GM21737 (cell line): ENCODE measurements at regions not wholly inside any gene's neighbourhood (a gene's known extent, or its start where the extent isn't known, plus 50 kb on each side); places are given as distances from the start of the nearest gene placed in this dataset.
"Not testable (repeated sequence)": the region's sequence is repeated elsewhere in the genome, so short reads cannot be mapped to it uniquely, and the experiment has no call there.

Experiments
- ATAC-seq: cut with Tn5 transposase; IDR thresholded peaks from one replicate; pipeline ENCODE4 v1.9.1; 2021; ENCODE audit warnings: mild to moderate bottlenecking, moderate library complexity; ENCODE audit not compliant: unreplicated experiment

DNA sequence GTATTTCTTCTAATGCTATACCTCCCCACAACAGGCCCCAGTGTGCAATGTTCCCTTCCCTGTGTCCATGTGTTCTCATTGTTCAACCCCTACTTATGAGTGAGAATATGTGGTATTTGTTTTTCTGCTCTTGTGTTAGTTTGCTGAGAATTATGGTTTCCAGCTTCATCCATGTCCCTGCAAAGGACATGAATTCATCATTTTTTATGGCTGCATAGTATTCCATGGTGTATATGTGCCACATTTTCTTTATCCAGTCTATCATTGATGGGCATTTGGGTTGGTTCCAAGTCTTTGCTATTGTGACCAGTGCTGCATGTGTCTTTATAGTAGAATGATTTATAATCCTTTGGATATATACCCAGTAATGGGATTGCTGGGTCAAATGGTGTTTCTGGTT is 95.7 kb upstream of the HEY2 start:
- ATAC-seq: not testable (repeated sequence)

DNA sequence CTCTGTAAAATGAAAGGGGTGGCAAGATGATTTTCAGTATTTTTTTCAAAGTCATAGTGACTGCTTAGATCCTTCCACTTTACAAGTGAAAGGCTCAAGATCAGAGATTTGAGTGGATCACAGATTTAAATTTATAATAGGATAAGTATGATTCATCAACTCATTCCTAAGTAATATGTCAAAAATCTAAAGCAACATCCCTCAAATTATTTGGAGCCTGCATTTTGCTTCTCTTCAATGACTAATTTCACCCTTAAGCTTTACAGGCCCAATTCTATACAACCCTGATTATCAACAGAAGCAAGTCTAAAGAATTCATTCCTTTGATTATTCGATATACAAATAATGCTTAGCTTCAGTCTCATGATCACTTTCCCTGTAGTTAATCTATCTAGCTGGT is 93.9 kb upstream of the HEY2 start:
- no peak for ATAC-seq

DNA sequence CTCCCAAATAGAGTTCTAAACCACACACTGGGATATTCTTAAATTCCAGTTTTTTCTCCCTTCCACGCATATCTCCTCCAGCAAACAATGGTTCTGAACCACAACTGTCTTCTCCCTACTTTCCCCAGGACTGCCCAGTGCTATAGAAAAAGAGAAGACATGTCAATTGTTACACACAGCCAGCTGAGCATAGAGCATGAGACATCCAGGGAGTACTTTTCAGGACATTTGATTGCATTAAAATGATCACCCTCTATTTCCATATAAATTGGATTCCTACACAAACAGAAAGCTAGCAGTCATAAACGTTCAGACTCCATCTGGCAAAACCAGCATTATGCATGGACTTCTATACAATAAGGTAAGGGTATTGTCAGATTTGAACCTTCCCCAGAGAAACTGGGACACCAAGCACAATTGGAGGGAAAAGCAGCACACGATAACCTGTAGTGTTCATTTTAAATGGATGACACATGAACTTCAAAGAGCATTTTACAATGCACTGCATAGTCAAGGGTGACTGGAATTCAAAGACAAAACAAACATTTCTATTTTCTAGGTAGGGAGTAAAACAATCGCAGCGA is 93.1 kb upstream of the HEY2 start:
- no peak for ATAC-seq

DNA sequence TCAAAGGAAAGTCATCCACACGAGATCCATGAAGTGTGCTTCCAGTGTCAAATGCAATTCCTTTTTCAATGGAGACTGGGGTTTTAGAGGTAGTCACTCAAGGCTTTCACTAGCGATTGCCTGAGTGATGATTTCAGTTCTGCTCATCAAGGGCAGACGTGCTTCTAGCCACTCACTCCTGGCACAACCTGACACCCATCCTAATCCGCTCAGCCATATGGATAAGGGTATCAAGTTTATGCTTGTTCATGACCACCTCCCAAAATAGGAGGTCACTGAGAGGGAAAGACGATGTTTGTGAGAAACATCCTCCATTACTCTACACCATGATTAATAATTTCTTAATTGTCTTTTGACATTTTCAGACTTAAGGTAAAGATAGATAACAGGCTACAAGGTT is 91.3 kb upstream of the HEY2 start:
- no peak for ATAC-seq

DNA sequence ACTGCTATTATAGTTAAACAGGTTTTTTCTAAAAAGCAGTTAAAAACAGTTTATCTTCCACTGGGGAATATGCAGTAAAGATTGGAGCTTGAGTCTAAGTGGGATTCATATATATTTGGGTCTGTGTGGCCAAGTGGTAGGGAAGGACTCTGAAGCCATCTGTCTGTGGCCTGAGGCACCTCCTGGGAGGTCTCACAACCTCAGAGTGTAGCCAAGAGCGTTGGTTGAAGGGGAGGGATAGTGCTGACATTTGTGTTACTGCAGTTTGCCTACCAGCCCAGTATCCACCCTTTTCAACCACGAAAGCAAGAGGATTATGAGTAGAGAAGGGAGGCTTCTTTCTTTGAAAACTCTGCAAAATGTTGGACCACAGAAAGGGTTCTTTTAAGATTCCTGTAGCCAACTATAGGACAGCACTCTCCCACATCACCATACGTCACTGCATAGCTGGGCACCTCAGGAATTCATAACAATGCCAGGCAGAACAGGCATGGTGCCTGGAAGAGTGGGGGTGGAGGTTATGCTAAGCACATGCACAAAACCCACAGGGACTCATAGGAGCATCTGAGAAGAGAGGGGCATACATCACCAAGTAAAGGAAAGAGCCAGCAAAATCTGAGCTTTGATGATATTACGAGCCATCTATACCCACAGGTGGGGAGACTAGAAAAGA is 90.5 kb upstream of the HEY2 start:
- ATAC-seq: no peak

DNA sequence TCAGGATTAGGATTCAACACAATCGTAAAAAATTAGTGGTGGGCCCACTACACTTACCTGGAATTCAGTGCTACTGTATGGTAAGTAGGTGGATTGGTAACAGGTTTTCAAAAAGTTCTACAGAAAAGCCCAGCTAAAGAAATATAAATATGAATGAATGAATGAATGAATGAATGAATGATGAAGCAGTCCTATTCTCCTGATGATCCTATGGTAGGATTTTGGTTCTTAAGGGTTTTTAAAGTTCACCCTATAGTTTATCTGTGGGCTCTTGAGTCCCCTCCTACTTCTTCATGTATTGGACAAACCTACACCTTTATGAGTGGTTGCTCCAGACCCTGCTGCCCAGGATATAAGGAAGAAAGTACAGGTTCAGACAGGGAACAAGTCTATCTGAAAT is 89.5 kb upstream of the HEY2 start:
- ATAC-seq: no peak

DNA sequence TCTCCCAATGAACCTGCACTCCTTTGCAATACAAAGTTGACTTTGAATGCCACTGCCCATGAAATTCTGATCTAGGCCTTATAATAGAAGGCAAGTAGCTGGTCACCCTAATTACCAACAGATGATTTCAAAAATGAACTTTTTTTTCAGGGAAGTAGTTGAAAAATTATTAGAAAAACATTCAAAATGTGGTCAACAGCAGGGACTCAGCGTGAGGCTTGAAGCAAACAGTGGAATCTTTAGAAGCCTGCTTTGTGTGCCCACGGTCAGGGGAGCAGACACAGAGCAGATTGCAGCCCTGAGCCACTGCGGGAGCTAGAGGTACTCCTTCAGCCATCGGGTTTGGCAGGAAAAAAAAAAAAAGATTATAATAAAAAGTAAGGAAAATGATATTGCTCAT is 87.1 kb upstream of the HEY2 start:
- no peak for ATAC-seq

DNA sequence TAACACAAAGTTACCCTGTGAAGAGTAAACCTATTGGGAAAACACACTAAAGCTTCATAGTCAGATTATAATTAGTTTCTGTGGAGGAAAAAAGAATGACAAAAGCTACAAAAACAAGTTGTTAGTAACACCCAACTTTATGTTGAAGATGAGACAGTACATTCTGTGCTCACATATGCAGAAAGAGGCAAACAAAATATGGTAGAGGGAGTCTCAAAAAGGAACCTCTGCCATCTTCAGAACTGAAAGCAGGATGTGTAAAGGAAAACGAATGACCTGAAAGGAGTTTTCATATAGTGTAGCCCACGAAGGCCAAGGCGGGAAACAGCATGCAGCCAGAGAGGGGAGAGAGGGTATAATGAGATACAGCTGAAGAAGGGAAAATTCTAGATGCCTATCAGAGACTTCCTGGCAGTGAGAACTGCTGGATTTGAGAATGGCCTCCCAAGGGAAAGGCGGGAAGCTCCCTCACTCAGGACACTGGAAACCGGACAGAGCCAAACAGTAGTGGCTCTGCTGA is 84.1 kb upstream of the HEY2 start:
- ATAC-seq: no peak

DNA sequence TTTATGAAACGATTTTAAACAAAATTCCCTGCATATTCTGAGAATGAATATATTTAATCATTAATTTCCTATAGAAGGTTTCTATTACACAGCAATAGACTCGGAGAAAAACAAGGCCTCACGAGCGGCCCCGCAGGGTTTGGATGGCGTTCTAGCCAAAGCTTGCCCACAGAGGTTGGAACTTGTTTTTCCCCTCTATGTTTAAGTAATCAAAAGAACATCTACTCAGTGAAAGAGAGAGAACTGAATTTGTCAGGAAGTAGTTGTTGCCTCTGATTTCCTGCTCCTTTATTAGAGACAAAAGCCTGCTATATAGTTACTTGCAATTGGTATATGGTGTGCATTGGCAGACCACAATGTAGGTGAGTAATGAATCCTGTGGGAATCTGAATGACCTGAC is 82.1 kb upstream of the HEY2 start:
- ATAC-seq: no peak

DNA sequence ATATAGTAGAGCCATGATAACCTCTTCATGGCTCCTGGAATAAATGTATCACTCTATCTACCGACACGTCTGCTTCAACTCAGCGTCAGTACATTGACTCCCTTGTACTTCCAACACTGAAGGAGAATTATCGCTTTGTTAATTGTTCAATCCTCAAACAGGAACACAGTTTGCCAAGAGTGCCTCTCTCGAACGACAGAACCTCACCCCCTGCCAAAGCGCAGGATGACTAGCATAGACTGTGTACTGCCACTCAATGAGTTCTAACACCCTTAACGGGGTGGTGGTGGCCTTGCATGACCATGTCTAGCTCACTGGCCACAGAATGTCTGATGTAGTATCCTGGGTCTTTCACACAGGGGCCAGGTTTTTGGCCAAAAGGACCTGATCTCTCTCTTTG is 81.4 kb upstream of the HEY2 start:
- ATAC-seq: no peak

DNA sequence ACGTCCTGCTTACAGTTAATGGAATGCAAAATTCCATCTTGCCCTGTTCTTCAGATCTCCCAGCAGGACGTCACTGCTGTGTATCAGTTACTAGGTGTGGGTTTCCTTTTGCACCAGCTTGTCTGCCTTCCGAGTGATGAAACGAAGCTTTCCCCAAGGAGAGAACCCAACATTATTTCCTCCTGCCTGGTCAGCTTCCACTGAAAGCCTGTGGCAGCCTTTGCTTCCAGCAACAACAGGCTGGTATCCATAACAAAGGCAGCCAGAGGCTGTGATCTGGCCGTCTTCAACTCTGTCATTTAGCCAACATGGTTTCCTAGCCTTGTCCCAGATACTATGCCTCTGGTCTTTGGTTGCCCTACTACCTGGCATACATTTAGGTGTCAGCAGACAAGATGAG is 78.9 kb upstream of the HEY2 start:
- no peak for ATAC-seq

DNA sequence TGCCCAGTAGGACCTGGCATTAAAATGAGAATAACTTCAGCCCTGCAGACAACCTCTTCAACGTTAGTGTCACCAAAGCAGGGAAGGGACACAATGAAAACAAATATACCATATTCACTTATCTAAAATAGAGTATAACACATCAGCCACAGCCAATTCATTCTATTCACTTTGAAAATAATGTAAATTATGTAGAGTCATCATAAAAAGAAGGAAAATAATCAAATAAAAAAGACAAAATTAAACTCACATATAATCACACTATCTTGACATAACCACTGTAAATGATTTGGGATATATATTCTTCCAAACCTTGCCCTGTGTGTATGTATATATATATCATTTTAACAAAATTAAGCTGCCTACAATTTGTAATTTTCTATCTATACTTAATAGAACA is 78.1 kb upstream of the HEY2 start:
- no peak for ATAC-seq

DNA sequence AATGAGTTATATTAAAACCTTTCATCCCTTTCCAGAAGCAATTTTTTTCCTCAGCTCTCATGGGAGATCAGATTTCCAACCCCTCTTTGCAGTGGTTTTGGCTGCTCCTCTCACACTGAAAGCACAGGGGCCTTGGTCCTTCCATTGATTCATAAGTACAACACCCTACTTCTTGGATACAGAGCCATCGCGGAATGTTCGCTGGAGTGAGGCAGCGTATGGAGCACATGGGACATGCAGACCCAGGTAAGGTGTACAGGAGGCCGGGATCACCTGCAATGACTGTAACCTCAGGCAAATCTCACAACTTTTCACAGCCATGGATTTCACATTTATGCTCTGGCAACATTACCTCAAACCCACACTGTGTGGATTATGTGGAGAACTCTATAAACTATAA is 75.2 kb upstream of the HEY2 start:
- no peak for ATAC-seq

DNA sequence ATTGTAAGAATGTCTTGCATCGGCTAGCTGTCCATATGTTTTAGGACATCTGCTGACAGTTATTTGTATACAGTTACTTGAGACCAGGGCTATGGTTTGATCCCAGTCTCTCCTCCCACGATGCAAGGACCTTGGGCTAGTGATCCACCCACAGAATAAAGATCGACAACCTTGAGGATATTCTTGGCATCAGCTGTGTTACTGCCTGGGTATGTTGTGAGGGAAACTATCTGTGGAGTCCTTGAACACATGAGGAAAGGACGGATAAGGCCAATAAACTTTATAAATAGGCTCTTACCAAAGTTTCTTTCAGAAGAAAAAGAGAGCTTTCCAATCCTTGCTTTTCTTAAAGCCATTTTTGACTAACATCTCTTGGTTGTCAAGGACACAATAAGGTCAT is 70.8 kb upstream of the HEY2 start:
- ATAC-seq: no peak

DNA sequence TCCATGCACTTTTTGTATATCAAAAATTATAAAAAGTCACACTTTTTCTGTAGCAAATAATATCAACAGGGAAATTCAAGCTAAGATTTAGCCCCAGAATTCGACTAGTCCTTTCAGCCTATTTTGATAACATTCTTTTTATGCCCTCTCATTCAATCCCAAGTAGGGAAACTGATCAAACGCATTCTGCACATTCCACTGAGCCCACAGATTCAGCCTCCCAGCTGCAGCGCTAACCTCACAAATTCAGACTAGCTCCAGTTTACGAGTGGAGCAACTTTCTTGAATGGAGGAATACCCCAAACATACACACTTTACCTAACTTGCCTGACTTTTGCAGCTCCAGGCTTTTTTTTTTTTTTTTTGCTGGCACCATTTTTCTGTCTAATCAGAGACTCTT is 70.3 kb upstream of the HEY2 start:
- no peak for ATAC-seq

DNA sequence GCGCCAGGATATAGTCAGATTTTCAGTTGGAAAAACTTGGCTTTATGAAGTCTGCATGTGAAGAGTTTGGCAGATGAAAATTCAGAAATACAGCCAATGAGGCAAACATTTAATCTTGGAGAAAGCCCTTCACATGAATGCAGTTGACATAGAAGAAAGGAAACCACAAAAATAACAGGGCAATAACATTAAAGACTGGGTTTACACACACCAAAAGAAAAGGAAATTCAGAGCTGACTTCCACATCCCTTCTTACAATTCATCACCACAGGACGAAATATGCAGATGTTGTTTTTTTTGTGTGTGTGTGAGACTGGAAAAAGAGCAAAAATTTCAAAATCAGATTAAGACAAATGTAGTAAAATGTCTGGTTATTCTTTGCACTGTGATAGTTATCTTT is 69.8 kb upstream of the HEY2 start:
- no peak for ATAC-seq

DNA sequence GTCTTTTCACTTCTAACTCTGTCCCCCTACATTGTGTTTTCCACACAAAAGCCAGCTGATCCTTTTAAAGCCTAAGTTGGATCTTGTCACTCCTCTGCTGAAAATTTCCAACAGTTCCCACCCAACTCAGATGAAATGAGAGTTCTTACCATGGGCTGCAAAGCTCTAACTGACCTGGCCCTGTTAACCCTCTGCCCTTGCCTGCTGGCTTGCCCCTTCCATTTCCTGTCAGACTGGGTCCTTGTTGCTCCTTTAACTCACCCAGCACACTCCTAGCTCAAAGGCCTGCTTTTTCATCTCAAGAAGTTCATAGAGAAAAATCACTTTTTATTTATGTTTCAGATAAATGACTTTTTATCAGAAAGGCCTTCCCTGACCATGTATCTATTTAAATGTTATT is 66.5 kb upstream of the HEY2 start:
- ATAC-seq: no peak

DNA sequence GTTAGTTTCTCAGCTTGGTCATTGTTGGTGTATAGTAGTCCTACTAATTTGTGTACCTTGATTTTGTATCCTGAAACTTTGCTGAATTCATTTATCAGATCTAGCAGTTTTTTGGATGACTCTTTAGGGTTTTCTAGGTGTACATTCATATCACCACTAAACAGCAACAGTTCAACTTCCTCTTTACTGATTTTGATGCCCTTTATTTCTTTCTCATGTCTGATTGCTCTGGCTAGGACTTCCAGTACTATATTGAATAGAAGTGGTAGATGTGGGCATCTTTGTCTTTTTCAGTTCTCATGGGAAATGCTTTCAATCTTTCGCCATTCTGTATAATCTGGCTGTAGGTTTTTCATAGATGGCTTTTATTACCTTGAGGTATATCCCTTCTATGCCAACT is 61.3 kb upstream of the HEY2 start:
- no peak for ATAC-seq

DNA sequence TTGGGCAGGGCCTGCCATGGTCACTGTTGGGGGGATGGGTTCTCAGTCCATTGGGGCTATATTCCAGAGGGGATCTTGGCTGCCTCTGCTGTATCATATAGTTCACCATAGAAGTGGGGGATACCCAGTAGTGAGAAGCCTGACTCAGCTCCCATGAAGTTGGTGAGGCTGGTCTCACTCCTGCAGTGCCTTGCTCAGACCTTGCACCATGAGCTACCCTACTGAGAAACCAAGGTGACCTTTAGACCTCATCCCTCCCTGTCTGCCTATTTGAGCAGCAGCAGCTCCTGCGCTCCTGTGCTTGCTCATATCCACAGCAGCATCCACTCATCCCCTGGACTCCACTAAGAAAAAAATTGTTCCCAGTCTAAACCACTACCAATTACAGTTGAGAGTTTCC is 56.0 kb upstream of the HEY2 start:
- no peak for ATAC-seq

DNA sequence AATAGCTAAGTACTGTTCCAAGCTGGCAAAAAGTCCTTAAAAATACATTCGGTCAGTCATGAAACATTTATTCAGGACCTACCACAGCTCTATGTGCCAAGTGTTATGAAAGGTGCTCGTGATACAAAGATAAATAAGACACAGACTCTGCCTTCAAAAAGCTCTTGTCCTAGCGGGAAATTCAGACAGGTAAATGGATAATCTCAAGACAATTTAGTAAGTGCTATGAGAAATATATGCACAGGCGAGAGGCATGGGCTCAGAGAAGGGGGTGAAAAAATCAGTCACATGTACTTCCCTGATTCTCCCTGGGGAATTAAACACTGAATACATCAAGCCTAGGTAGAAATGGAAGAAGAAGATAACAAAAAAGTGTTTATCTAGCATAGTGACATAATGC is 49.8 kb upstream of the HEY2 start:
- no peak for ATAC-seq
